ENCODE measurements at regions not wholly inside any gene's neighbourhood (a gene's known extent, or its start where the extent isn't known, plus 50 kb on each side); places are given as distances from the start of the nearest gene placed in this dataset.

- CTCF ChIA-PET = no interaction called here
- DNase-seq (ENCODE audit: extremely low spot score) = no peak
- POLR2A ChIA-PET = no interaction called here
- TF ChIP-seq BHLHE40 (IDR thresholded peaks at IDR 0.05; ENCODE audit: borderline replicate concordance) = no peak
- TF ChIP-seq PKNOX1 (IDR thresholded peaks at IDR 0.05) = no peak
- no peak for TF ChIP-seq TARDBP (IDR thresholded peaks at IDR 0.05)
- TF ChIP-seq SUZ12 (IDR thresholded peaks at IDR 0.05) = no peak
- no peak for TF ChIP-seq CTBP1 (IDR thresholded peaks at IDR 0.05; ENCODE audit: borderline replicate concordance)
- TF ChIP-seq ELF4 (IDR thresholded peaks at IDR 0.05) = no peak
- TF ChIP-seq ARNT (IDR thresholded peaks at IDR 0.05) = no peak
Measured at GRCh38 chr1:190864013-190864641, 386.5 kb upstream of the BRINP3 start.

- TF ChIP-seq NFRKB (IDR thresholded peaks at IDR 0.05) (no peak), L3MBTL2 (conservative IDR thresholded peaks at IDR 0.05) (no peak), FOXK2 (IDR thresholded peaks at IDR 0.05) (no peak), TARDBP (IDR thresholded peaks at IDR 0.05) (no peak), BHLHE40 (IDR thresholded peaks at IDR 0.05; ENCODE audit: borderline replicate concordance) (no peak), FOXM1 (IDR thresholded peaks at IDR 0.05; ENCODE audit: borderline replicate concordance) (no peak), LEF1 (IDR thresholded peaks at IDR 0.05; ENCODE audit: borderline replicate concordance) (no peak), PKNOX1 (IDR thresholded peaks at IDR 0.05) (no peak), ZNF384 (IDR thresholded peaks at IDR 0.05) (no peak), SUZ12 (IDR thresholded peaks at IDR 0.05) (no peak), FOXA1 (IDR thresholded peaks at IDR 0.05) (no peak), HDGF (IDR thresholded peaks at IDR 0.05; ENCODE audit: borderline replicate concordance) (no peak), ARNT (IDR thresholded peaks at IDR 0.05) (no peak), CTBP1 (IDR thresholded peaks at IDR 0.05; ENCODE audit: borderline replicate concordance) (no peak), ELF4 (IDR thresholded peaks at IDR 0.05) (no peak), SP1 (IDR thresholded peaks at IDR 0.05) (no peak)
- CTCF ChIA-PET = no interaction called here
- DNase-seq (ENCODE audit: extremely low spot score) = no peak
- POLR2A ChIA-PET = no interaction called here
Measured at GRCh38 chr1:190880352-190880751, 402.7 kb upstream of the BRINP3 start.

- CTCF ChIA-PET = no interaction called here
- POLR2A ChIA-PET = no interaction called here
- no peak for DNase-seq (ENCODE audit: extremely low spot score)
- TF ChIP-seq FOXA1 (IDR thresholded peaks at IDR 0.05) = no peak
- TF ChIP-seq TARDBP (IDR thresholded peaks at IDR 0.05) = no peak
- TF ChIP-seq BHLHE40 (IDR thresholded peaks at IDR 0.05; ENCODE audit: borderline replicate concordance) = no peak
- no peak for TF ChIP-seq CTBP1 (IDR thresholded peaks at IDR 0.05; ENCODE audit: borderline replicate concordance)
- no peak for TF ChIP-seq SP1 (IDR thresholded peaks at IDR 0.05)
- TF ChIP-seq ZNF384 (IDR thresholded peaks at IDR 0.05) = no peak
- TF ChIP-seq FOXK2 (IDR thresholded peaks at IDR 0.05) = no peak
- no peak for TF ChIP-seq ARNT (IDR thresholded peaks at IDR 0.05)
- TF ChIP-seq ELF4 (IDR thresholded peaks at IDR 0.05) = no peak
- no peak for TF ChIP-seq NFRKB (IDR thresholded peaks at IDR 0.05)
- TF ChIP-seq PKNOX1 (IDR thresholded peaks at IDR 0.05) = no peak
- no peak for TF ChIP-seq L3MBTL2 (conservative IDR thresholded peaks at IDR 0.05)
- TF ChIP-seq HDGF (IDR thresholded peaks at IDR 0.05; ENCODE audit: borderline replicate concordance) = no peak
- TF ChIP-seq SUZ12 (IDR thresholded peaks at IDR 0.05) = no peak
Measured at GRCh38 chr1:190881064-190881463, 403.4 kb upstream of the BRINP3 start.

- no peak for DNase-seq (ENCODE audit: extremely low spot score)
- TF ChIP-seq LEF1 (IDR thresholded peaks at IDR 0.05; ENCODE audit: borderline replicate concordance) = no peak
- TF ChIP-seq TARDBP (IDR thresholded peaks at IDR 0.05) = no peak
- no peak for TF ChIP-seq SUZ12 (IDR thresholded peaks at IDR 0.05)
- no peak for TF ChIP-seq NFRKB (IDR thresholded peaks at IDR 0.05)
- no peak for TF ChIP-seq BHLHE40 (IDR thresholded peaks at IDR 0.05; ENCODE audit: borderline replicate concordance)
- TF ChIP-seq CTBP1 (IDR thresholded peaks at IDR 0.05; ENCODE audit: borderline replicate concordance) = no peak
- ChIA-PET POLR2A (no interaction called here), CTCF (no interaction called here)
Measured at GRCh38 chr1:190897233-190897632, 419.6 kb upstream of the BRINP3 start.

- ChIA-PET CTCF (interaction anchor here (0.6 kb wide), 1 partner anchor 838 kb away, joined by 3 read pairs; no protein-coding TSS in a partner anchor), POLR2A (no interaction called here)
- no peak for TF ChIP-seq ARNT (IDR thresholded peaks at IDR 0.05)
- no peak for TF ChIP-seq ZNF384 (IDR thresholded peaks at IDR 0.05)
- TF ChIP-seq LEF1 (IDR thresholded peaks at IDR 0.05; ENCODE audit: borderline replicate concordance) = no peak
- no peak for TF ChIP-seq L3MBTL2 (conservative IDR thresholded peaks at IDR 0.05)
- no peak for TF ChIP-seq ELF4 (IDR thresholded peaks at IDR 0.05)
- TF ChIP-seq HDGF (IDR thresholded peaks at IDR 0.05; ENCODE audit: borderline replicate concordance) = no peak
- TF ChIP-seq TARDBP (IDR thresholded peaks at IDR 0.05) = no peak
- TF ChIP-seq PKNOX1 (IDR thresholded peaks at IDR 0.05) = no peak
- TF ChIP-seq SUZ12 (IDR thresholded peaks at IDR 0.05) = no peak
- no peak for TF ChIP-seq BHLHE40 (IDR thresholded peaks at IDR 0.05; ENCODE audit: borderline replicate concordance)
- TF ChIP-seq FOXM1 (IDR thresholded peaks at IDR 0.05; ENCODE audit: borderline replicate concordance) = no peak
- TF ChIP-seq FOXK2 (IDR thresholded peaks at IDR 0.05) = no peak
- no peak for TF ChIP-seq CTBP1 (IDR thresholded peaks at IDR 0.05; ENCODE audit: borderline replicate concordance)
- no peak for TF ChIP-seq SP1 (IDR thresholded peaks at IDR 0.05)
- no peak for TF ChIP-seq FOXA1 (IDR thresholded peaks at IDR 0.05)
- no peak for TF ChIP-seq NFRKB (IDR thresholded peaks at IDR 0.05)
- DNase-seq (ENCODE audit: extremely low spot score) = no peak
Measured at GRCh38 chr1:190904091-190904695, 426.5 kb upstream of the BRINP3 start.
